ENCODE measurements at regions not wholly inside any gene's neighbourhood (a gene's known extent, or its start where the extent isn't known, plus 50 kb on each side); places are given as distances from the start of the nearest gene placed in this dataset.

GRCh38 chr21:21605521-21605920, 607.3 kb downstream of the NCAM2 start:
- Histone ChIP-seq H3K27ac (no peak overlapping the region), H3K36me3 (no peaks in the 10 kb centered on the region), H3K4me1 (no peaks in the 10 kb centered on the region), H3K4me3 (no peak overlapping the region), H3K9me3 (no peaks in the 10 kb centered on the region), H3K9ac (ENCODE audit: low read depth in 2 of 2, low read length in 2 of 2) (no peak overlapping the region), H3K27me3 (no peaks in the 10 kb centered on the region)
- TF ChIP-seq CTCF (IDR thresholded peaks at IDR 0.05) = no peak
- intact Hi-C loops (cut with DNase I) = no loop called here
- DNase-seq = no peak

- Histone ChIP-seq H3K27me3 (no peaks in the 10 kb centered on the region), H3K9ac (ENCODE audit: low read depth in 2 of 2, low read length in 2 of 2) (no peak overlapping the region), H3K36me3 (no peaks in the 10 kb centered on the region), H3K9me3 (no peaks in the 10 kb centered on the region), H3K4me1 (no peaks in the 10 kb centered on the region), H3K4me3 (no peak overlapping the region), H3K27ac (no peak overlapping the region)
- DNase-seq = no peak
- no peak for TF ChIP-seq CTCF (IDR thresholded peaks at IDR 0.05)
- intact Hi-C loops (cut with DNase I) = no loop called here
These were observed 607.8 kb downstream of the NCAM2 start for GRCh38 chr21:21606041-21606440.

- H3K27ac ChIP-seq = no peak overlapping the region
- H3K9ac ChIP-seq (ENCODE audit: low read depth in 2 of 2, low read length in 2 of 2) = no peak overlapping the region
- H3K4me3 ChIP-seq = no peak overlapping the region
- H3K27me3 ChIP-seq = no peaks in the 10 kb centered on the region
- no peak for DNase-seq
- H3K4me1 ChIP-seq = no peaks in the 10 kb centered on the region
- no peak for TF ChIP-seq CTCF (IDR thresholded peaks at IDR 0.05)
- no peaks in the 10 kb centered on the region for H3K9me3 ChIP-seq
- intact Hi-C loops (cut with DNase I) = no loop called here
- H3K36me3 ChIP-seq = no peaks in the 10 kb centered on the region
These were observed 614.3 kb downstream of the NCAM2 start for GRCh38 chr21:21612466-21612865.

- Histone ChIP-seq H3K4me3 (no peak overlapping the region), H3K36me3 (no peaks in the 10 kb centered on the region), H3K27me3 (no peaks in the 10 kb centered on the region), H3K9me3 (no peaks in the 10 kb centered on the region), H3K27ac (no peak overlapping the region), H3K4me1 (no peaks in the 10 kb centered on the region), H3K9ac (ENCODE audit: low read depth in 2 of 2, low read length in 2 of 2) (no peak overlapping the region)
- intact Hi-C loops (cut with DNase I) = no loop called here
- no peak for TF ChIP-seq CTCF (IDR thresholded peaks at IDR 0.05)
- DNase-seq = no peak
These were observed 616.8 kb downstream of the NCAM2 start for GRCh38 chr21:21614966-21615365.

- H3K4me1 ChIP-seq = no peaks in the 10 kb centered on the region
- H3K9ac ChIP-seq (ENCODE audit: low read depth in 2 of 2, low read length in 2 of 2) = no peak overlapping the region
- no peaks in the 10 kb centered on the region for H3K36me3 ChIP-seq
- no peak overlapping the region for H3K4me3 ChIP-seq
- intact Hi-C loops (cut with DNase I) = no loop called here
- H3K27ac ChIP-seq = no peak overlapping the region
- DNase-seq = no peak
- no peaks in the 10 kb centered on the region for H3K9me3 ChIP-seq
- no peaks in the 10 kb centered on the region for H3K27me3 ChIP-seq
- no peak for TF ChIP-seq CTCF (IDR thresholded peaks at IDR 0.05)
These were observed 624.4 kb downstream of the NCAM2 start for GRCh38 chr21:21622460-21623234.
